Naive thymus-derived CD4-positive, alpha-beta T cell (primary cell): ENCODE measurements at regions not wholly inside any gene's neighbourhood (a gene's known extent, or its start where the extent isn't known, plus 50 kb on each side); places are given as distances from the start of the nearest gene placed in this dataset.

Experiments
- ATAC-seq: fragments of 150-1000 bp; cut with Tn5 transposase; 2 replicates; pipeline ENCODE4 v1.10.0; 2021; ENCODE audit warnings: mild to moderate bottlenecking, moderate library complexity
- CTCF ChIA-PET: fragments of 350-600 bp; sonication (Branson Sonifier 250); formaldehyde crosslinking; loops from one replicate; lab custom pipeline; 2021; ENCODE audit warnings: antibody characterized with exemption; lab: Charles Lee
- POLR2A ChIA-PET: fragments of 350-600 bp; sonication (Branson Sonifier 250); formaldehyde crosslinking; loops from one replicate; lab custom pipeline; 2021; ENCODE audit warnings: antibody characterized with exemption, inconsistent platforms; lab: Charles Lee
- DNase-seq, 9 donors: peaks; one replicate each; pipeline versions ENCODE4 v3.0.0 to v3.0.0-alpha.2; 2020 to 2022; ENCODE audit warnings: mixed read lengths in 1 of 9
- H3K27ac ChIP-seq: one replicate; pipeline ENCODE4 v1.7.0; 2013; ENCODE audit warnings: mild to moderate bottlenecking, low read depth, low read length, moderate library complexity
- H3K27me3 ChIP-seq, 2 donors: one replicate each; pipeline ENCODE4 v1.7.0; 2013; ENCODE audit warnings: low read length in 2 of 2, mild to moderate bottlenecking in 2 of 2, moderate library complexity in 2 of 2; ENCODE audit not compliant: control insufficient read depth in 2 of 2, insufficient read depth in 2 of 2
- H3K36me3 ChIP-seq, 3 experiments: 1 replicate in 2 of 3; 2 replicates in 1 of 3; pipeline ENCODE4 v1.7.0; 2013; ENCODE audit warnings: low read length in 3 of 3, mild to moderate bottlenecking in 3 of 3, moderate library complexity in 1 of 3; ENCODE audit not compliant: insufficient read depth in 3 of 3, control insufficient read depth in 2 of 3
- H3K4me1 ChIP-seq, 2 donors: one replicate each; pipeline ENCODE4 v1.7.0; 2013; ENCODE audit warnings: low read length in 2 of 2, mild to moderate bottlenecking in 2 of 2, moderate library complexity in 1 of 2; ENCODE audit not compliant: control insufficient read depth in 2 of 2, insufficient read depth in 2 of 2
- H3K4me3 ChIP-seq: 2 replicates; pipeline ENCODE4 v1.7.0; 2013; ENCODE audit warnings: mild to moderate bottlenecking, low read length
- H3K9me3 ChIP-seq, 3 experiments: 1 replicate in 2 of 3; 2 replicates in 1 of 3; pipeline ENCODE4 v1.7.0; 2013; ENCODE audit warnings: low read length in 3 of 3; ENCODE audit not compliant: control insufficient read depth in 2 of 3
- H3K27ac Mint-ChIP-seq, 9 donors: one replicate each; pipeline ENCODE4 v1.8.0; 2020 to 2022; ENCODE audit warnings: mixed read lengths in 9 of 9, mild to moderate bottlenecking in 8 of 9, moderate library complexity in 5 of 9, inconsistent platforms in 2 of 9
- H3K27me3 Mint-ChIP-seq, 5 donors: one replicate each; pipeline ENCODE4 v1.8.0; 2021 to 2022; ENCODE audit warnings: mixed read lengths in 5 of 5, mild to moderate bottlenecking in 1 of 5
- H3K36me3 Mint-ChIP-seq, 5 donors: one replicate each; pipeline ENCODE4 v1.8.0; 2020 to 2022; ENCODE audit warnings: mixed read lengths in 5 of 5, mild to moderate bottlenecking in 3 of 5, inconsistent platforms in 1 of 5
- H3K4me1 Mint-ChIP-seq, 7 donors: one replicate each; pipeline ENCODE4 v1.8.0; 2020 to 2022; ENCODE audit warnings: mixed read lengths in 7 of 7, mild to moderate bottlenecking in 3 of 7, inconsistent platforms in 1 of 7
- H3K4me3 Mint-ChIP-seq, 10 donors: one replicate each; pipeline ENCODE4 v1.8.0; 2020 to 2022; ENCODE audit warnings: mild to moderate bottlenecking in 10 of 10, mixed read lengths in 10 of 10, moderate library complexity in 6 of 10, inconsistent platforms in 2 of 10
- H3K9me3 Mint-ChIP-seq, 11 donors: one replicate each; pipeline ENCODE4 v1.8.0; 2020 to 2022; ENCODE audit warnings: mixed read lengths in 11 of 11, mild to moderate bottlenecking in 4 of 11, inconsistent platforms in 1 of 11, moderate library complexity in 1 of 11
- intact Hi-C, 2 donors: fragments of 100-400 bp; cut with micrococcal nuclease; formaldehyde crosslinking; loops; one replicate each; pipeline ENCODE4 v1.15.1; 2023

GRCh38 chr3:1943395-1944118, 155.1 kb upstream of the CNTN4 start:
- DNase-seq (no peak), ATAC-seq (no peak)
- POLR2A ChIA-PET: no interaction called here
- H3K36me3 Mint-ChIP-seq: no peaks in the 10 kb centered on the region
- intact Hi-C loops: no loop called here
- Histone ChIP-seq H3K9me3 (no peaks in the 10 kb centered on the region), H3K27me3 (no peaks in the 10 kb centered on the region), H3K4me3 (no peak overlapping the region), H3K27ac (no peak overlapping the region), H3K4me1 (no peaks in the 10 kb centered on the region), H3K36me3 (no peaks in the 10 kb centered on the region)
- no peaks in the 10 kb centered on the region for H3K4me1 Mint-ChIP-seq
- H3K27me3 Mint-ChIP-seq: no peaks in the 10 kb centered on the region
- no peak overlapping the region for H3K27ac Mint-ChIP-seq
- H3K4me3 Mint-ChIP-seq: no peak overlapping the region
- CTCF ChIA-PET: no interaction called here
- H3K9me3 Mint-ChIP-seq: peaks cover 0 to 5% (median 2%) of the 10 kb centered on the region in 11 donors

DNA sequence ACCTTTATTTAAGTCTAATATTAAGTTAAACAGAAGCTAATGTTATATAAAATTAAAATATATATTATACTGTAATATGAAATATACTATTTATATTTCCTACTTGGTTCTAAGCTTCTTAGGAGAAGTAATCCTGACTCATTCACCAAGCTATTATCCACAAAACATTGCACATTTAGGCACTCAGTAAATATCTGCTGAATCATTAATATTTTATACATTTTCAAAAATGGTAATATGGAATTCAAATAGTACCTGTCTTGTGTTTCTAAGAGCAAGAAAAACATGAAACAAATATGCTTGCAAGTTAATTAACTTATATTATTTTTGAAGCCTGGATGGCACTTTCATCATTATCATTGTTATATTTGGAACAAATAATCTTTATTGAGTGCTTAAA, 153.0 kb upstream of the CNTN4 start:
- ChIA-PET POLR2A (no interaction called here), CTCF (no interaction called here)
- Mint-ChIP-seq H3K9me3 (peaks cover 0 to 5% (median 0%) of the 10 kb centered on the region in 11 donors), H3K36me3 (no peaks in the 10 kb centered on the region), H3K27ac (no peak overlapping the region), H3K27me3 (no peaks in the 10 kb centered on the region), H3K4me3 (no peak overlapping the region), H3K4me1 (no peaks in the 10 kb centered on the region)
- Histone ChIP-seq H3K36me3 (no peaks in the 10 kb centered on the region), H3K9me3 (no peaks in the 10 kb centered on the region), H3K27ac (no peak overlapping the region), H3K27me3 (no peaks in the 10 kb centered on the region), H3K4me1 (no peaks in the 10 kb centered on the region), H3K4me3 (no peak overlapping the region)
- DNase-seq (no peak), ATAC-seq (no peak)
- intact Hi-C loops: no loop called here

GRCh38 chr3:1953536-1953935, 145.1 kb upstream of the CNTN4 start:
- no peak overlapping the region for H3K27ac Mint-ChIP-seq
- ChIA-PET POLR2A (no interaction called here), CTCF (no interaction called here)
- Histone ChIP-seq H3K4me3 (no peak overlapping the region), H3K9me3 (no peaks in the 10 kb centered on the region), H3K27ac (no peak overlapping the region), H3K27me3 (no peaks in the 10 kb centered on the region), H3K36me3 (no peaks in the 10 kb centered on the region), H3K4me1 (no peaks in the 10 kb centered on the region)
- H3K9me3 Mint-ChIP-seq: peaks cover 0 to 10% (median 3%) of the 10 kb centered on the region in 11 donors
- H3K4me3 Mint-ChIP-seq: no peak overlapping the region
- intact Hi-C loops: no loop called here
- no peaks in the 10 kb centered on the region for H3K4me1 Mint-ChIP-seq
- no peaks in the 10 kb centered on the region for H3K27me3 Mint-ChIP-seq
- peaks cover 0 to under 1% (median 0%) of the 10 kb centered on the region in 5 donors for H3K36me3 Mint-ChIP-seq
- no peak for DNase-seq
- ATAC-seq: no peak

GRCh38 chr3:1954632-1955031, 144.0 kb upstream of the CNTN4 start:
- ATAC-seq: no peak
- Mint-ChIP-seq H3K27me3 (no peaks in the 10 kb centered on the region), H3K9me3 (peaks cover 0 to 18% (median 5%) of the 10 kb centered on the region in 11 donors), H3K27ac (no peak overlapping the region), H3K36me3 (peaks cover 0 to 5% (median 0%) of the 10 kb centered on the region in 5 donors), H3K4me1 (no peaks in the 10 kb centered on the region), H3K4me3 (no peak overlapping the region)
- H3K4me1 ChIP-seq: no peaks in the 10 kb centered on the region
- CTCF ChIA-PET: no interaction called here
- DNase-seq: no peak
- no peaks in the 10 kb centered on the region for H3K36me3 ChIP-seq
- intact Hi-C loops: no loop called here
- no peaks in the 10 kb centered on the region for H3K27me3 ChIP-seq
- POLR2A ChIA-PET: no interaction called here
- H3K4me3 ChIP-seq: no peak overlapping the region
- no peaks in the 10 kb centered on the region for H3K9me3 ChIP-seq
- no peak overlapping the region for H3K27ac ChIP-seq

GRCh38 chr3:1955170-1955569, 143.5 kb upstream of the CNTN4 start:
- no peak for ATAC-seq
- ChIA-PET CTCF (interaction anchor here (0.6 kb wide), 1 partner anchor 1610 kb away, joined by 3 read pairs; no protein-coding TSS in a partner anchor), POLR2A (no interaction called here)
- Mint-ChIP-seq H3K27me3 (no peaks in the 10 kb centered on the region), H3K36me3 (peaks cover 0 to 5% (median 0%) of the 10 kb centered on the region in 5 donors), H3K9me3 (peaks cover 0 to 18% (median 5%) of the 10 kb centered on the region in 11 donors), H3K4me1 (no peaks in the 10 kb centered on the region), H3K27ac (no peak overlapping the region), H3K4me3 (no peak overlapping the region)
- H3K9me3 ChIP-seq: no peaks in the 10 kb centered on the region
- H3K4me3 ChIP-seq: no peak overlapping the region
- intact Hi-C loops: no loop called here
- DNase-seq: no peak
- no peak overlapping the region for H3K27ac ChIP-seq
- no peaks in the 10 kb centered on the region for H3K36me3 ChIP-seq
- H3K27me3 ChIP-seq: no peaks in the 10 kb centered on the region
- H3K4me1 ChIP-seq: no peaks in the 10 kb centered on the region

- ATAC-seq (no peak), DNase-seq (no peak)
- no peak overlapping the region for H3K4me3 Mint-ChIP-seq
- intact Hi-C loops: no loop called here
- H3K36me3 ChIP-seq: no peaks in the 10 kb centered on the region
- ChIA-PET CTCF (interaction anchor here (0.6 kb wide), 1 partner anchor 1609 kb away, joined by 3 read pairs; no protein-coding TSS in a partner anchor), POLR2A (no interaction called here)
- no peak overlapping the region for H3K27ac ChIP-seq
- no peak overlapping the region for H3K27ac Mint-ChIP-seq
- H3K9me3 ChIP-seq: no peaks in the 10 kb centered on the region
- H3K4me3 ChIP-seq: no peak overlapping the region
- H3K36me3 Mint-ChIP-seq: peaks cover 0 to 5% (median 0%) of the 10 kb centered on the region in 5 donors
- no peaks in the 10 kb centered on the region for H3K4me1 ChIP-seq
- peaks cover 0 to 18% (median 5%) of the 10 kb centered on the region in 11 donors for H3K9me3 Mint-ChIP-seq
- H3K27me3 ChIP-seq: no peaks in the 10 kb centered on the region
- no peaks in the 10 kb centered on the region for H3K4me1 Mint-ChIP-seq
- H3K27me3 Mint-ChIP-seq: no peaks in the 10 kb centered on the region
Observed at GRCh38 chr3:1955750-1956149, 142.9 kb upstream of the CNTN4 start.

GRCh38 chr3:1960506-1960905, 138.2 kb upstream of the CNTN4 start:
- CTCF ChIA-PET: no interaction called here
- H3K27ac Mint-ChIP-seq: no peak overlapping the region

More at GRCh38 chr3:1960506-1960905, 138.2 kb upstream of the CNTN4 start:
- no peak overlapping the region for H3K27ac ChIP-seq
- Mint-ChIP-seq H3K27me3 (peaks cover 0 to 3% (median 0%) of the 10 kb centered on the region in 5 donors), H3K36me3 (peaks cover 0 to 5% (median 0%) of the 10 kb centered on the region in 5 donors), H3K4me1 (no peaks in the 10 kb centered on the region), H3K9me3 (peaks cover 0 to 18% (median 5%) of the 10 kb centered on the region in 11 donors), H3K4me3 (no peak overlapping the region)
- no peaks in the 10 kb centered on the region for H3K27me3 ChIP-seq
- POLR2A ChIA-PET: no interaction called here
- no peaks in the 10 kb centered on the region for H3K36me3 ChIP-seq
- intact Hi-C loops: no loop called here
- no peaks in the 10 kb centered on the region for H3K4me1 ChIP-seq
- H3K9me3 ChIP-seq: no peaks in the 10 kb centered on the region
- no peak for DNase-seq
- no peak overlapping the region for H3K4me3 ChIP-seq
- no peak for ATAC-seq
